Fibroblast of the aortic adventitia (primary cell): ENCODE measurements at regions not wholly inside any gene's neighbourhood (a gene's known extent, or its start where the extent isn't known, plus 50 kb on each side); places are given as distances from the start of the nearest gene placed in this dataset.
"Not testable (repeated sequence)": the region's sequence is repeated elsewhere in the genome, so short reads cannot be mapped to it uniquely, and the experiment has no call there.

Experiments
- DNase-seq: peaks from one replicate; pipeline ENCODE4 v3.0.0-alpha.2; 2010; ENCODE audit warnings: low read depth
- H3K4me3 ChIP-seq: 2 replicates; pipeline ENCODE4 v1.5.1; 2011; ENCODE audit warnings: low read depth, mild to moderate bottlenecking, control low read depth, low read length, moderate library complexity
- TF ChIP-seq, protein P1 (sequence below): IDR thresholded peaks from 2 replicates; pipeline ENCODE4 v1.5.1; 2011; ENCODE audit warnings: mild to moderate bottlenecking, low read length, control low read depth, inconsistent platforms; ENCODE audit not compliant: insufficient read depth

DNA sequence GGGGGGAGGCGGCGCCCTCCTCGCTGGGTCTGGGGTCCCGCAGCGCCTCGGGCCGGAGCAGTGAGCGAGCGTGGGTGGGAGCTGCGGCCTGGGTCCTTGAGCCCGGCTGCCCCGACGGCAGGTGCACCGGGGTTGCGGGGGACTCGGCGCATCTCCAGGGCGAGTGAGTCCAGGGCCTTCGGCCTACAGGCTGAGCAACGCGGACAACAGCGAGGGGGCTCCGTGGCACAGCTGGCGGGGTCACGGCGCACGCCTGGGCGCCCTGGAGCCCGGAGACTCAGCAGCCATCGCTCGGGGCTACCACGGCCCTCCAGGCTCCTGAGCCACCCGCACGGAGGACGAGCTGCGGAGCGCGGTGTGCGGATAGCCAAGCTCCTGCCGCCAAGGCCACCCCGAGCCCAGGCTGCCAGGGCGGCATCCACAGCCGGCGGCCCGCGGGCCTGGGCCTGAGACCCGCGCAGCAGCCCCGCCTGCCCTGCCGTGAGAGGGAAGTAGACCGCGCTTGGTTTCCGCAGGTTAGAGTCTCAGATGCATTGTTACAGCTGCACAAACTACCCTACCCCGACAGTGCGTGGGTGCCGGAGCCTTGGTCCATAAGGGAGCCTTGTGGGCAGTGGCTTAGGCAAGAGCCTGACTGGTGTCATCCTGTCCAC, 253.9 kb upstream of the SGCG start:
- DNase-seq = no peak
- TF ChIP-seq, protein P1, sequence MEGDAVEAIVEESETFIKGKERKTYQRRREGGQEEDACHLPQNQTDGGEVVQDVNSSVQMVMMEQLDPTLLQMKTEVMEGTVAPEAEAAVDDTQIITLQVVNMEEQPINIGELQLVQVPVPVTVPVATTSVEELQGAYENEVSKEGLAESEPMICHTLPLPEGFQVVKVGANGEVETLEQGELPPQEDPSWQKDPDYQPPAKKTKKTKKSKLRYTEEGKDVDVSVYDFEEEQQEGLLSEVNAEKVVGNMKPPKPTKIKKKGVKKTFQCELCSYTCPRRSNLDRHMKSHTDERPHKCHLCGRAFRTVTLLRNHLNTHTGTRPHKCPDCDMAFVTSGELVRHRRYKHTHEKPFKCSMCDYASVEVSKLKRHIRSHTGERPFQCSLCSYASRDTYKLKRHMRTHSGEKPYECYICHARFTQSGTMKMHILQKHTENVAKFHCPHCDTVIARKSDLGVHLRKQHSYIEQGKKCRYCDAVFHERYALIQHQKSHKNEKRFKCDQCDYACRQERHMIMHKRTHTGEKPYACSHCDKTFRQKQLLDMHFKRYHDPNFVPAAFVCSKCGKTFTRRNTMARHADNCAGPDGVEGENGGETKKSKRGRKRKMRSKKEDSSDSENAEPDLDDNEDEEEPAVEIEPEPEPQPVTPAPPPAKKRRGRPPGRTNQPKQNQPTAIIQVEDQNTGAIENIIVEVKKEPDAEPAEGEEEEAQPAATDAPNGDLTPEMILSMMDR = no peak
- peak overlapping the region; percentile 17 for H3K4me3 ChIP-seq

DNA sequence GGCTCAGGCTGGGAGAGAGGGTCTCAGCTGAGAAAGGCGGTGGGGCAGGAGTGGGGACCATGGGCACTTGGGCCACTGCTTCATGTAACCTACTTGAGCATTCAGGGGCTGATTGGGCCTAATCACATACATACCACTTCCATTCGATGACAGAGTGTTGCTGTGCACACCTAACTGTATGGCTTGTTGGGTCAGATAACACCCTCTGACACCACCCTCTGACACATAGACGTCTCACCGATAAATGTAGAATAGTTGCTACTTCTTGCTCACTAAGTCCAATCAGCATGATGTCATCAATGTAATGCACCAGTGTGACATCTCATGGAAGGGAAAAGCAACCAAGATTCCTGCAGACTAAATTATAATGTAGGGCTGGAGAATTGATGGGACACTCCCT, 252.9 kb upstream of the SGCG start:
- not testable (repeated sequence) for H3K4me3 ChIP-seq, DNase-seq

DNA sequence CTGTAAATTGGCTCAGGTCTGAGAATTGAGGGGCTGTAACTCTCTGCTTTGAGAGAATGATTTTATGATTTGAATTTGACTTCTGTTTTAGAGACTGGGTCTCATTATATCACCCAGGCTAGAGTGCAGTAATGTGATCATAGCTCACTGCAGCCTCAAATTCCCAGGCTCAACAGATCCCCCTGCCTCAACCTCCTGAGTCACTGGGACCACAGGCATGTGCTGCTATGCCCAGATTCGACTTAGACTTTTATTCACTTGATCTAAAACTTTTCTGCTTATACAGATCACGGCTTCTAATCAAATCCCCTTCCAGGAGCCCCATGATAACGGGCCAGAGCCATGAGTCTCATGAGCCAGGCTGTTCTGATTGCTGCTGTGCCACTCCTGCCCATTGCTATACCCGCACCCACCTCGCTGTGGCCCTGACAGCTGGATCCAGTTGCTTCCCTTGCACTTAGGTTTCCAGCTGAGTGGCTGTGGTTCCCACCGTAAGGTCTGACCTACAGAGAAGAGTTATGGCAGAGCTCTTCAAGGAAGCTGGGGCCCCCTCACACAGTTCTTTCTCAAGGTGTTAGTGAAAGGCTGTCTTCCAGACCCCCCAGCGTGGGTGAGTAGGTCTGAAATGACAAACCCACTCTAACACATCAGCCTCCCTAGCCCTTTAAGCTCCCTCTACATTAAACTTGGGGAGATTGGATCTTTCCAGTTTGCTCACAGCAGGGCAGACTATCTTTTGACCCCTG, 251.2 kb upstream of the SGCG start:
- H3K4me3 ChIP-seq = no peak overlapping the region
- DNase-seq = no peak
- TF ChIP-seq, protein P1 = no peak

DNA sequence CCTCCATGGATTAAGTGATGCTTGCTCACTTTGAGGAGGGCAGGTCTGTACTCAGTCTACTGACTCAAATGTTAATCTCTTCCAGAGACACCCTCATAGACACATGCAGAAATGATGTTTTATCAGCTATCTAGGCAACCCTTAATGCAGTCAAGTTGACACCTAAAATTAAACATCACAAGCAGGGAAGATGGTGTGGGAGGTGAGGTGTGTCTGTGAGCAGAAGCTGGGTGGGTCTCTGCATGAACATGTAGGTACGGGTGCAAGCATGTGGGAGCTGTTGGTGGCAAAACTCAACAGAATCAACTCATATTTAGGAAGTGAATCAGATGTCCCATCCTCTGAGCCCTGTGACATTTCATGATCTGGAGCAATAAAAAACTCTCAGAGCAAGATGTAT, 249.2 kb upstream of the SGCG start:
- TF ChIP-seq, protein P1 = no peak
- DNase-seq = no peak
- H3K4me3 ChIP-seq = no peak overlapping the region

DNA sequence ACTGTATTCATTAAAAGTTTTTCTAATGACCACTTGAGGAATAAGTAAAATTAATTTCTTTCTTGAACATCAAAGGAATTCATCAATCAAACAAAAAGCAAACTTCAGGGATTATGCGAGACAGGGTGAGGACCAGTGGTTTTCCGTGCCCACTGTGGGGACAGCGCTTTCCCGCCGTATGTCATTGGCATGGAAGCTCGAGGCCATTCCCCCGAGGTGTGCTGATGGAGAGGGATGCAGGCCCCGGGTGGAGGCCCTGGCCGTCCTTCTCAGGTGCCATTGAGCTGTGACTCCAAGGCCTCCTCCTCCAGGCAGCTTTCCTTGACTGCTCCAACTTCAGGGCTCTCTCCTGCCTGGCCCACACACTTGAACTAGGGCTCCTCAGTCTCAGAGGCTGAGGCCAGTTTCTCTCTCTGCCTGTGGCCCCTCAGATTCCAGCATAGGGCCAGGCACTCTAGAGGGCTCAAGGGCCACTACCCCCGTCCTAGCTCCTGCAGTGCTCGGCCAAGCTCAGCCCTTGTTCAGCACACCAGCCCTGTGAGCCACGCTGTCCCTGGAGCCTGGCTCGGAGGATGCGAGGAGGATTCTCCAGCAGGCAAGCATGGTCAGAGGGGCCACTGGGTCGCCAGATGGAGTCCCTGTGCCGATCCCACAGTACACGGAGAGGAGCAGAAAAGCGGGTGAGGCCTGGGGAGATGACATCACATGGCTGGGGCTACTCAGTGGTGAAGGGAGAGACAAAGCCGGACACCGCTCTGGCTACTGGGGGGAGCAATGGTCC, 248.0 kb upstream of the SGCG start:
- H3K4me3 ChIP-seq, DNase-seq: not testable (repeated sequence)

DNA sequence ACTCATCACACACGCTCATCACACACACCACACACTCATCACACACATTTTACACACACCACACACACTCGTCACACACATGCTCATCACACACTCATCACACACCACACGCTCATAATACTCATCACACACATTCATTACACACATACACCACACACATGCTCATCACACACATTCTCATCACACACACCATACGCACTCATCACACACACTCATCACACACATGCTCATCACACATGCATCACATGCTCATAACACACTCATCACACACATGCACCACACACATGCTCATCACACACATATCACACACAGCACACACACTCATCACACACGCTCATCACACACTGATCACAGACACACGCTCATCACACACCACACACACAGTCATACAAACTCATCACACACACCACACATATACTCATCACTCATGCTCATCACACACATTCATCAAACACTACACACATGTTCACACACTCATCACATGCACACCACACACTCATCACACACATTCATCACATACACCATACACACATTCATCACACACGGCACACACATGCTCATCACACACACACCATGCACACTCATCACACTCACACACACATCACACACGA, 247.1 kb upstream of the SGCG start:
- TF ChIP-seq, protein P1 = no peak
- H3K4me3 ChIP-seq = no peak overlapping the region
- no peak for DNase-seq

DNA sequence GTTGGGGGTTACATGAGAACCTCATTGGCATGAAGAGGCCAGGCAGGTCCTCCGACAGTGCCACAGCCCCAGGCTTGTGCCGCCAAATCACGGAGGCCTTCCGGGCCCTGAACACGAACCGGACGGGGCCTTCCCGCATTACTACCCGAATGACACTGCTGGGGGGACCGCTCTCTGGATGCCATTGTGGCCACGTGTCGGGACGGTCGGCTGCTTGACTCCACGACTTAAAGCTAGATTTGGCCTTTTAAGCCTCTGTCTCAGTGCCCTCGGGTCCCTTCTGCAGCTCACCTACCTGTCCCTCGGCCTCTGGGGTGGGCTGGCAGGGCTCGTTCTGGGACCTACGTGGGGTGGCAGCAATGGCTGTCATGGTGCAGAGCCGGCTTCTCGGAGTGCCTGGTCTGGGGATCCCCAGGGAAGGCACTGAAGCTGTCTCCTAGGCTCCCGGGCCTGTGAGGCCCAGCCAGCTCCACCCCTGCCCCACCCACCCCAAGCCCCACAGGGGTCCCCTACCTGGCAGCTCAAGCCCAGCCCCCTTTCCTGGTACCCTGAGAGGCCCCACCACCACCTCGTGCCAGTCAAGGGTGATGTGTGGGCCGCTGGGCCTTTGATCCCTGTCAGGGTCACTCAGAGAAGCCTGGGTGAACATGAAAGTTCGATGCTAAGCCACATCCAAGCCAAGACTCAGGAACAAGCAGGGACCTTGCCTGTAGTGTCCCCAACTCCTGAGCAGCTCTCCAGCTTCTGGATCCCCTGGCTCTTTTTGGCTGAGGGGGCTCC, 245.8 kb upstream of the SGCG start:
- H3K4me3 ChIP-seq = no peak overlapping the region
- TF ChIP-seq, protein P1 = no peak
- no peak for DNase-seq
